Kidney epithelial cell (primary cell): ENCODE measurements at regions not wholly inside any gene's neighbourhood (a gene's known extent, or its start where the extent isn't known, plus 50 kb on each side); places are given as distances from the start of the nearest gene placed in this dataset.

Source experiments
- DNase-seq: peaks from one replicate; pipeline ENCODE4 v3.0.0-alpha.2; 2010; ENCODE audit warnings: low read depth
- H3K27me3 ChIP-seq: 2 replicates; pipeline ENCODE4 v1.6.0; 2011; ENCODE audit warnings: low read length; ENCODE audit not compliant: control insufficient read depth, insufficient read depth
- H3K36me3 ChIP-seq: 2 replicates; pipeline ENCODE4 v1.5.1; 2011; ENCODE audit warnings: low read length; ENCODE audit not compliant: control insufficient read depth, insufficient read depth
- H3K4me3 ChIP-seq: 2 replicates; pipeline ENCODE4 v1.5.1; 2011; ENCODE audit warnings: low read depth, mild to moderate bottlenecking, control low read depth, low read length
- CTCF ChIP-seq: IDR thresholded peaks from 2 replicates; pipeline ENCODE4 v1.5.1; 2011; ENCODE audit warnings: mild to moderate bottlenecking, moderate library complexity, low read length, control low read depth, inconsistent platforms; ENCODE audit not compliant: insufficient read depth, poor library complexity, severe bottlenecking

GRCh38 chrX:130974323-130974722, 71.3 kb upstream of the ENOX2 start:
- DNase-seq = peak; percentile 9

GRCh38 chrX:130975947-130976346, 72.9 kb upstream of the ENOX2 start:
- TF ChIP-seq CTCF = peak; percentile 64
- H3K27me3 ChIP-seq = no peaks in the 10 kb centered on the region
- DNase-seq = peak; percentile 4
- no peaks in the 10 kb centered on the region for H3K36me3 ChIP-seq
- no peak overlapping the region for H3K4me3 ChIP-seq

More at GRCh38 chrX:130974323-130974722, 71.3 kb upstream of the ENOX2 start:
- H3K27me3 ChIP-seq = no peaks in the 10 kb centered on the region
- H3K36me3 ChIP-seq = no peaks in the 10 kb centered on the region
- TF ChIP-seq CTCF = no peak
- H3K4me3 ChIP-seq = no peak overlapping the region

- no peaks in the 10 kb centered on the region for H3K36me3 ChIP-seq
- no peaks in the 10 kb centered on the region for H3K27me3 ChIP-seq
- H3K4me3 ChIP-seq = no peak overlapping the region
- no peak for TF ChIP-seq CTCF
- no peak for DNase-seq
Observed at GRCh38 chrX:130981836-130982235, 76.3 kb upstream of the ARHGAP36 start.

- Histone ChIP-seq H3K27me3 (no peaks in the 10 kb centered on the region), H3K4me3 (no peak overlapping the region), H3K36me3 (no peaks in the 10 kb centered on the region)
- no peak for DNase-seq
- TF ChIP-seq CTCF = no peak
Observed at GRCh38 chrX:130984782-130985181, 73.4 kb upstream of the ARHGAP36 start.

GRCh38 chrX:130987241-130987640, 70.9 kb upstream of the ARHGAP36 start:
- no peak for DNase-seq
- no peak overlapping the region for H3K4me3 ChIP-seq
- no peak for TF ChIP-seq CTCF
- no peaks in the 10 kb centered on the region for H3K36me3 ChIP-seq
- no peaks in the 10 kb centered on the region for H3K27me3 ChIP-seq

- Histone ChIP-seq H3K36me3 (no peaks in the 10 kb centered on the region), H3K4me3 (no peak overlapping the region), H3K27me3 (no peaks in the 10 kb centered on the region)
- no peak for DNase-seq
- TF ChIP-seq CTCF = no peak
Observed at GRCh38 chrX:130990723-130991122, 67.4 kb upstream of the ARHGAP36 start.
